ENCODE measurements at regions not wholly inside any gene's neighbourhood (a gene's known extent, or its start where the extent isn't known, plus 50 kb on each side); places are given as distances from the start of the nearest gene placed in this dataset.

GRCh38 chr10:75347186-75347585, 54.4 kb downstream of the ZNF503 start:
- DNase-seq (ENCODE audit: low spot score) = no peak

- no peak for DNase-seq (ENCODE audit: low spot score)
These were observed 55.8 kb downstream of the ZNF503 start for GRCh38 chr10:75345738-75346137.

- no peak for DNase-seq (ENCODE audit: low spot score)
These were observed 57.4 kb downstream of the ZNF503 start for GRCh38 chr10:75344170-75344569.

- no peak for DNase-seq (ENCODE audit: low spot score)
These were observed 59.2 kb downstream of the ZNF503 start for GRCh38 chr10:75342397-75342796.

- no peak for DNase-seq (ENCODE audit: low spot score)
These were observed 65.6 kb downstream of the ZNF503 start for GRCh38 chr10:75335983-75336382.

- no peak for DNase-seq (ENCODE audit: low spot score)
These were observed 66.4 kb downstream of the ZNF503 start for GRCh38 chr10:75335191-75335590.

GRCh38 chr10:75334720-75335119, 66.8 kb downstream of the ZNF503 start:
- no peak for DNase-seq (ENCODE audit: low spot score)

GRCh38 chr10:75332081-75332480, 69.5 kb downstream of the ZNF503 start:
- DNase-seq (ENCODE audit: low spot score) = no peak

- no peak for DNase-seq (ENCODE audit: low spot score)
These were observed 70.5 kb downstream of the ZNF503 start for GRCh38 chr10:75331081-75331480.

GRCh38 chr10:75329190-75329745, 72.3 kb downstream of the ZNF503 start:
- DNase-seq (ENCODE audit: low spot score) = no peak

- DNase-seq (ENCODE audit: low spot score) = no peak
These were observed 75.3 kb downstream of the ZNF503 start for GRCh38 chr10:75326306-75326705.

- no peak for DNase-seq (ENCODE audit: low spot score)
These were observed 82.3 kb downstream of the ZNF503 start for GRCh38 chr10:75319274-75319673.

GRCh38 chr10:75314570-75314969, 78.8 kb upstream of the COMTD1 start:
- no peak for DNase-seq (ENCODE audit: low spot score)

- no peak for DNase-seq (ENCODE audit: low spot score)
These were observed 76.7 kb upstream of the COMTD1 start for GRCh38 chr10:75312440-75312839.

- no peak for DNase-seq (ENCODE audit: low spot score)
These were observed 69.9 kb upstream of the COMTD1 start for GRCh38 chr10:75305675-75306074.

GRCh38 chr10:75304741-75305390, 69.1 kb upstream of the COMTD1 start:
- DNase-seq (ENCODE audit: low spot score) = no peak

- no peak for DNase-seq (ENCODE audit: low spot score)
These were observed 68.6 kb upstream of the COMTD1 start for GRCh38 chr10:75304313-75304712.

- no peak for DNase-seq (ENCODE audit: low spot score)
These were observed 67.5 kb upstream of the COMTD1 start for GRCh38 chr10:75303045-75303777.

- DNase-seq (ENCODE audit: low spot score) = no peak
These were observed 66.3 kb upstream of the COMTD1 start for GRCh38 chr10:75302029-75302428.

GRCh38 chr10:75297021-75297599, 61.4 kb upstream of the COMTD1 start:
- no peak for DNase-seq (ENCODE audit: low spot score)

GRCh38 chr10:75295868-75296441, 60.2 kb upstream of the COMTD1 start:
- no peak for DNase-seq (ENCODE audit: low spot score)

GRCh38 chr10:75294866-75295701, 59.3 kb upstream of the COMTD1 start:
- DNase-seq (ENCODE audit: low spot score) = peak; percentile 75

All from LoVo (cell line).